Aorta (tissue), 5 donors: ENCODE measurements at regions not wholly inside any gene's neighbourhood (a gene's known extent, or its start where the extent isn't known, plus 50 kb on each side); places are given as distances from the start of the nearest gene placed in this dataset.

Experiments
- ATAC-seq: fragments of 200-7000 bp; cut with Tn5 transposase; one replicate; pipeline ENCODE4 v1.9.1; 2022; ENCODE audit warnings: moderate library complexity; ENCODE audit not compliant: low FRiP score
- DNase-seq, 2 donors: peaks; one replicate each; pipeline ENCODE4 v3.0.0-alpha.2; 2020
- H3K27ac ChIP-seq, 2 donors: one replicate each; pipeline ENCODE4 v1.5.1; 2013; ENCODE audit warnings: low read length in 2 of 2, mild to moderate bottlenecking in 2 of 2, moderate library complexity in 2 of 2, control low read depth in 1 of 2, inconsistent platforms in 1 of 2, low read depth in 1 of 2
- H3K27me3 ChIP-seq, 2 donors: one replicate each; pipeline ENCODE4 v1.6.1; 2013; ENCODE audit warnings: control low read depth in 1 of 2, low read length in 1 of 2, mild to moderate bottlenecking in 1 of 2, moderate library complexity in 1 of 2; ENCODE audit not compliant: insufficient read depth in 2 of 2, control insufficient read depth in 1 of 2
- H3K36me3 ChIP-seq, 2 donors: one replicate each; pipeline ENCODE4 v1.6.1; 2013; ENCODE audit warnings: control low read depth in 1 of 2, low read length in 1 of 2, mild to moderate bottlenecking in 1 of 2; ENCODE audit not compliant: insufficient read depth in 2 of 2, control insufficient read depth in 1 of 2
- H3K4me1 ChIP-seq, 2 donors: one replicate each; pipeline ENCODE4 v1.6.1; 2013; ENCODE audit warnings: low read length in 2 of 2, control low read depth in 1 of 2, mild to moderate bottlenecking in 1 of 2, moderate library complexity in 1 of 2; ENCODE audit not compliant: insufficient read depth in 2 of 2, control insufficient read depth in 1 of 2
- H3K4me3 ChIP-seq, 2 donors: one replicate each; pipeline ENCODE4 v1.5.1; 2013; ENCODE audit warnings: low read length in 2 of 2, control low read depth in 1 of 2, mild to moderate bottlenecking in 1 of 2
- H3K9me3 ChIP-seq: one replicate; pipeline ENCODE4 v1.6.1; 2013; ENCODE audit warnings: mild to moderate bottlenecking, low read length; ENCODE audit not compliant: control insufficient read depth
- WGBS, 2 donors: extraction: QIAGEN DNeasy Blood & Tissue Kit; methylation state at CpG; one replicate each; pipeline ENCODE4 v1.1.7; 2013; 5-methylcytosine and 5-hydroxymethylcytosine counted together
- intact Hi-C, 2 donors: fragments of 100-400 bp; cut with DNase I; formaldehyde crosslinking; loops; one replicate each; pipeline versions ENCODE4 v1.14.2 to v1.15.0; 2022
- donor health status: healthy with polysubstance abuse.
- donor health status: Bipolar disorder and iron deficiency.
- donor health status: DM: no; HTN: no; CAD: no.
- donor health status: DM: no; HTN: no; CAD: no.
- donor health status: DM: yes; HTN: yes; CAD: no.

- H3K27me3 ChIP-seq = no peaks in the 10 kb centered on the region
- DNase-seq (no peak), ATAC-seq (peak; percentile 46)
- H3K27ac ChIP-seq = peak overlapping the region; percentile 63 to 71
- peaks cover 9 to 15% of the 10 kb centered on the region in 2 donors for H3K4me1 ChIP-seq
- no peak overlapping the region for H3K4me3 ChIP-seq
- WGBS, 2 donors = 4 to 14% methylated on average over 1 of the region's 1 CpG
- no peaks in the 10 kb centered on the region for H3K9me3 ChIP-seq
- H3K36me3 ChIP-seq = no peaks in the 10 kb centered on the region
- intact Hi-C loops = no loop called here
Observed at GRCh38 chr4:41430792-41431191, 107.2 kb upstream of the LIMCH1 start.

GRCh38 chr4:41431276-41431675 lies 106.7 kb upstream of the LIMCH1 start:
- ATAC-seq = no peak
- no peaks in the 10 kb centered on the region for H3K9me3 ChIP-seq
- no peaks in the 10 kb centered on the region for H3K27me3 ChIP-seq
- no peak for DNase-seq
- no peaks in the 10 kb centered on the region for H3K36me3 ChIP-seq
- H3K4me1 ChIP-seq = peaks cover 13 to 15% of the 10 kb centered on the region in 2 donors
- H3K4me3 ChIP-seq = no peak overlapping the region
- H3K27ac ChIP-seq = peak overlapping the region; percentile 71 to 96
- intact Hi-C loops = no loop called here
- 63 to 70% methylated on average over 1 of the region's 1 CpG for WGBS, 2 donors

- intact Hi-C loops = no loop called here
- Histone ChIP-seq H3K4me1 (peaks cover 15 to 21% of the 10 kb centered on the region in 2 donors), H3K27ac (peak overlapping the region; percentile 57 to 96), H3K36me3 (no peaks in the 10 kb centered on the region), H3K9me3 (no peaks in the 10 kb centered on the region), H3K27me3 (no peaks in the 10 kb centered on the region), H3K4me3 (no peak overlapping the region)
- ATAC-seq = no peak
- 7 to 25% methylated on average over 2 of the region's 2 CpGs for WGBS, 2 donors
- DNase-seq = no peak
Observed at GRCh38 chr4:41432219-41432618, 105.7 kb upstream of the LIMCH1 start.

- no peak overlapping the region for H3K27ac ChIP-seq
- peaks cover 15 to 24% of the 10 kb centered on the region in 2 donors for H3K4me1 ChIP-seq
- H3K27me3 ChIP-seq = no peaks in the 10 kb centered on the region
- H3K9me3 ChIP-seq = no peaks in the 10 kb centered on the region
- WGBS, 2 donors = 28 to 43% methylated on average over 5 of the region's 5 CpGs
- no peak overlapping the region for H3K4me3 ChIP-seq
- DNase-seq (no peak), ATAC-seq (no peak)
- H3K36me3 ChIP-seq = no peaks in the 10 kb centered on the region
- intact Hi-C loops = no loop called here
Observed at GRCh38 chr4:41432881-41433280, 105.1 kb upstream of the LIMCH1 start.

GRCh38 chr4:41433361-41433760 lies 104.6 kb upstream of the LIMCH1 start:
- Histone ChIP-seq H3K27me3 (no peaks in the 10 kb centered on the region), H3K9me3 (no peaks in the 10 kb centered on the region), H3K36me3 (no peaks in the 10 kb centered on the region), H3K4me3 (no peak overlapping the region), H3K27ac (peak overlapping the region in 1 of 2 donors; percentile 4), H3K4me1 (peaks cover 15 to 24% of the 10 kb centered on the region in 2 donors)
- no peak for ATAC-seq
- WGBS, 2 donors = 69 to 78% methylated on average over 3 of the region's 3 CpGs
- DNase-seq = no peak
- intact Hi-C loops = no loop called here

GRCh38 chr4:41435510-41435909 lies 102.4 kb upstream of the LIMCH1 start:
- intact Hi-C loops = no loop called here
- H3K27ac ChIP-seq = no peak overlapping the region
- no peaks in the 10 kb centered on the region for H3K36me3 ChIP-seq
- WGBS, 2 donors = 99 to 100% methylated on average over 1 of the region's 1 CpG
- ATAC-seq = no peak
- H3K4me3 ChIP-seq = no peak overlapping the region
- no peak for DNase-seq
- H3K27me3 ChIP-seq = no peaks in the 10 kb centered on the region
- H3K9me3 ChIP-seq = no peaks in the 10 kb centered on the region
- H3K4me1 ChIP-seq = peaks cover 11 to 21% of the 10 kb centered on the region in 2 donors

- WGBS, 2 donors = 33 to 36% methylated on average over 4 of the region's 4 CpGs
- H3K9me3 ChIP-seq = no peaks in the 10 kb centered on the region
- DNase-seq (no peak), ATAC-seq (no peak)
- H3K36me3 ChIP-seq = no peaks in the 10 kb centered on the region
- intact Hi-C loops = no loop called here
- H3K27me3 ChIP-seq = no peaks in the 10 kb centered on the region
- no peak overlapping the region for H3K4me3 ChIP-seq
- peaks cover 5 to 21% of the 10 kb centered on the region in 2 donors for H3K4me1 ChIP-seq
- peak overlapping the region in 1 of 2 donors; percentile 76 for H3K27ac ChIP-seq
Observed at GRCh38 chr4:41436419-41436818, 101.5 kb upstream of the LIMCH1 start.

GRCh38 chr4:41437111-41437536 lies 100.8 kb upstream of the LIMCH1 start:
- 2 to 3% methylated on average over 2 of the region's 2 CpGs for WGBS, 2 donors
- H3K4me3 ChIP-seq = peak overlapping the region in 1 of 2 donors; percentile 31
- intact Hi-C loops = no loop called here

GRCh38 chr4:41438931-41439297 lies 99.0 kb upstream of the LIMCH1 start:
- intact Hi-C loops = no loop called here
- Histone ChIP-seq H3K9me3 (no peaks in the 10 kb centered on the region), H3K27me3 (no peaks in the 10 kb centered on the region), H3K4me1 (peaks cover 8 to 14% of the 10 kb centered on the region in 2 donors), H3K36me3 (no peaks in the 10 kb centered on the region), H3K27ac (peak overlapping the region in 1 of 2 donors; percentile 29), H3K4me3 (no peak overlapping the region)
- ATAC-seq (no peak), DNase-seq (no peak)
- WGBS, 2 donors = 64 to 69% methylated on average over 1 of the region's 1 CpG

More at GRCh38 chr4:41437111-41437536, 100.8 kb upstream of the LIMCH1 start:
- H3K27ac ChIP-seq = peak overlapping the region; percentile 61 to 76
- ATAC-seq (peak; percentile 38), DNase-seq (no peak)
- no peaks in the 10 kb centered on the region for H3K27me3 ChIP-seq
- H3K36me3 ChIP-seq = no peaks in the 10 kb centered on the region
- H3K4me1 ChIP-seq = peaks cover 5 to 18% of the 10 kb centered on the region in 2 donors
- H3K9me3 ChIP-seq = no peaks in the 10 kb centered on the region
